GM19438 (cell line): ENCODE measurements at regions not wholly inside any gene's neighbourhood (a gene's known extent, or its start where the extent isn't known, plus 50 kb on each side); places are given as distances from the start of the nearest gene placed in this dataset.

ENCODE experiments used
- ATAC-seq: cut with Tn5 transposase; IDR thresholded peaks from one replicate; pipeline ENCODE4 v1.9.1; 2021; ENCODE audit warnings: low read depth; ENCODE audit not compliant: unreplicated experiment

GRCh38 chr4:56104188-56104587 is 155.4 kb downstream of the CEP135 start:
- no peak for ATAC-seq

DNA sequence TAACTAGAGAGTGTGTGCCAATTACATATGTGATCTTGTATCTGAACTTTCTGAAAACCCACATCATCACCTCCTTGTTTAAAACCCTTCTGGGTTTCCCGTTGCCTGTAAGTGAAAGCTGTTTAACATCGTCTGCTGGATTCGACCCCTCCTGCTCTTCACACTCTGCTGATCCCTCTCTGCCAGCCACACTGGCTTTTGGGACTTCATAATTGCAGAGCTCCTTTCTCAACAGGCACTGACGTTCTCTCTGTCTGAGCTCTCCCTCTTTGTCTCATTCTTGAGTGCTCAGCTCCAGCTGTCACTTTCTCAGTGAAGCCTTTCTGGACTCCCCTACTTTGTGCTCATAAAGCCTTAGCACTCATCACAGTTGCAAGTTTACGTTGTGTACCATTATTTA is 153.9 kb downstream of the CEP135 start:
- ATAC-seq, result no peak

- ATAC-seq, result no peak
These were observed 150.6 kb downstream of the CEP135 start for GRCh38 chr4:56099378-56099786.

DNA sequence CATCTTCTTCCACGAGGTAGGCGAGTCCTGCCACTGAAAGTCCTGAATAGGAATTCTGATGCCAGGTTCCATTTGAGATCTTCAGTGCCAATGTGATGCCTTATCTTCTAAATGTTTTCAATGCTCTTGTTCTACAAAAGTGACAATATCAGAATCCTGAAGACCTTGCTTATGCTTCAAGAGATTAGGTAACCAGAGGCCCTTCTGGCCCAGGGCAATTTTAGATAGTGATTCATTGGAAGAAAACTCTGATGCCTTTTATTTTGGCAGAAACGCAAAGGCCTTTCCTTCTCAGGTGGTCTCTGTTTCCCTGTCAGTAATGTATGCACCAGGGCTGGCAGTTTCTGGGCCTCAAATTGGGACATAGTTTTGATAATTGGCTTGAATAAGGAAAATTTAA is 144.8 kb downstream of the CEP135 start:
- ATAC-seq, result no peak

DNA sequence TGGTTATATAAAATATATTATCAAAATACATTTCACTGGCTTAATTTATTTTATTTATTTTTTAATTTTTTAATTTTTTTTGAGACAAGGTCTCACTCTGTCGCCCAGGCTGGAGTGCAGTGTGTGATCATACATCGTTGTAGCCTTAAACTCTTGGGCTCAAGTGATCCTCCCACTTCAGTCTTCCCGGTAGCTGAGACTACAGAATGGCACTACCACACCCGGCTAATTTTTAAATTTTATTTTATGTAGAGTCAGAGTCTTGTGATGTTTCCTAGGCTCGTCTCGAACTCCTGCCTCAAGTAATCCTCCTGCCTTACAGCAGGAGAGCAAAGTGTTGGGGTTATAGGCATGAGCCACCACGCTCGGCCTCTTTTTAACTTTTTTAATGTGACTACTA is 143.8 kb downstream of the CEP135 start:
- ATAC-seq, result no peak

DNA sequence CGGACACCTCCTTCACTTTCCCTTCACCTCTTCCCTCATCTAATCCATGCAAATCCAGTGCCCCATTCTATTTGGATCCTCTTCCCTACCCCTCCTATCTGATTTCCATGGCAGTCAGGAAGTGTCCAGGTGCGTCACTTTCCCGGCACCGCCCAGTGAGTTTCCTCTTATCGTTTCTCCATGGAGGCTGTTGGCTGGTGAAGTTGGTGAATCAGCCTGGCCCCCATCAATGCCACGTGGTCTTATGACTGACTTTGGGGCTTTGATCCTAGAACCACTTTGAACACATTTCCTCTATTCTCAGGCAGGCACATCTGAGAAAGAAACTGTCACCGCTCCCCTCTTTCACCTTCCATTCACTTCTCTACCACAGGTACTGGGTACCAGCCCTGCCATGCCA is 137.8 kb downstream of the CEP135 start:
- ATAC-seq, result no peak

DNA sequence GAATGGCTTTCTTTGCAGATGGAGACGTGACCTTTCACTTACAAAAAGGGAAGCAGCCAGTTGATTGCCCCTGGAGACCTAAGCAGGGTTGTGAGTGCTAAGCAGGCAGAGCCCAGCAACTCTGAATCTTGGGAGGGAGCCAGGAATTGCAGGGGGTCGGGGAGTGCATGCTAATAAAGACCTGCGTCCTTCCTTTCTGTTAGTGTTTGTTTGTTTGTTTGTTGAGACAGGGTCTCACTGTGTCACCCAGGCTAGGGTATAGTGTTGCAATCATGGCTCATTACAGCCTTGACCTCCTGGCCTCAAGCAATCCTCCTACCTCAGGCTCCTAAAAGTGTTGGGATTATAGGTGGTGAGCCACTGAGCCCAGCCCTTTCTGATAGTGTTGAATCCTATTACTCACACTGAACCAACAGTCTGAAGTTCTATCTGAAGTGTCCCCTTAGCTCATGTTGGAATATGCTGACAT is 137.4 kb downstream of the CEP135 start:
- no peak for ATAC-seq

DNA sequence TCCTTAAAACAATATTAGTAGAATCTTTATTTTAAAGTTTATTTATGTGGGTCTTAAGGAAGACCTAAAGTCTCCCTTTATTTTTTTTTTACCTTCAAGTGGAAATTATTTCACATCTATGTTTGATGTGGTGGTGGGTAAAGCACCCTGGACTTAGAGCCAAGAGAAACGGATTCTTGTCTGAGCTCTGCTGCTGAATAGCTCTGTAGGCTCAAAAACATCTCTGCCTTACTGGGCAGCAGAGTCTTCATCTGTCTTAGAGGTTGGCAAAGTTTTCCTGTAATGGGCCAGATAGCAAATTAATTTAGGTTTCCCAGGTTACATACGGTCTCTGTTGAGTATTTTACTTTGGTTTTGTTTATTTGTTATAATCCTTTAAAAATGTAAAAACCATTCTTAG is 136.5 kb downstream of the CEP135 start:
- no peak for ATAC-seq

DNA sequence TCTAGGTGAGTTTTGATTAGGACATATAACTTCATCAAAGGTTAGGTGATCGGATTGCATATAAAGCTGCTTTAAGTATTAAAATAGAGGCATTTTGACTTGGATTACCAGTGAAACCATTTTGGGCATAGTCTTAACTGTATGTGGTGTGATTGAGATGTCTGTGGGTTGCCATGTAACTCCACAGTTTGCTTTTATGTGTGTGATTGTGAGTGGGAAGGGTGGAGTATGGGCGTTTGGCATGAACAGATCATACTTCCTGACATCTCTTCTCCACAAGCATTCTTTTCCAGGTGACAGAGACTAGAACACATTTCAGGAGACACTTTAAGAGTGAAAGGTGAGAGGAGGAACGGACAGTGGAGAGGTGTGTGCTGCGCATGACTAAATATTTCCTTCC is 136.1 kb downstream of the CEP135 start:
- ATAC-seq, result no peak
